Lower lobe of right lung (tissue), 2 donors: ENCODE measurements at regions not wholly inside any gene's neighbourhood (a gene's known extent, or its start where the extent isn't known, plus 50 kb on each side); places are given as distances from the start of the nearest gene placed in this dataset.

Experiments
- ATAC-seq, 2 donors: fragments of 200-7000 bp; cut with Tn5 transposase; one replicate each; pipeline ENCODE4 v1.9.1; 2020 to 2022; ENCODE audit warnings: mild to moderate bottlenecking in 2 of 2, moderate library complexity in 2 of 2
- DNase-seq: peaks from one replicate; pipeline ENCODE4 v3.0.0-alpha.2; 2020
- H3K27ac ChIP-seq: fragments of 200-600 bp; one replicate; pipeline ENCODE4 v1.8.0; 2022
- H3K27me3 ChIP-seq: fragments of 200-600 bp; one replicate; pipeline ENCODE4 v1.8.0; 2022; ENCODE audit warnings: low read depth
- H3K36me3 ChIP-seq: fragments of 200-600 bp; one replicate; pipeline ENCODE4 v1.8.0; 2022; ENCODE audit warnings: mild to moderate bottlenecking
- H3K4me1 ChIP-seq: fragments of 200-600 bp; one replicate; pipeline ENCODE4 v1.8.0; 2022
- H3K4me3 ChIP-seq: fragments of 200-600 bp; one replicate; pipeline ENCODE4 v1.8.0; 2022; ENCODE audit warnings: mild to moderate bottlenecking
- H3K9me3 ChIP-seq: fragments of 200-600 bp; one replicate; pipeline ENCODE4 v1.8.0; 2022
- CTCF ChIP-seq: fragments of 200-600 bp; IDR thresholded peaks from one replicate; pipeline ENCODE4 v1.8.0; 2022; ENCODE audit warnings: antibody characterized with exemption, mild to moderate bottlenecking
- intact Hi-C: fragments of 100-400 bp; cut with DNase I; formaldehyde crosslinking; loops from one replicate; pipeline ENCODE4 v1.11.0; 2022
- donor health status: DM: no; HTN: yes; CAD: no; lungs with severe emphysema.

DNA sequence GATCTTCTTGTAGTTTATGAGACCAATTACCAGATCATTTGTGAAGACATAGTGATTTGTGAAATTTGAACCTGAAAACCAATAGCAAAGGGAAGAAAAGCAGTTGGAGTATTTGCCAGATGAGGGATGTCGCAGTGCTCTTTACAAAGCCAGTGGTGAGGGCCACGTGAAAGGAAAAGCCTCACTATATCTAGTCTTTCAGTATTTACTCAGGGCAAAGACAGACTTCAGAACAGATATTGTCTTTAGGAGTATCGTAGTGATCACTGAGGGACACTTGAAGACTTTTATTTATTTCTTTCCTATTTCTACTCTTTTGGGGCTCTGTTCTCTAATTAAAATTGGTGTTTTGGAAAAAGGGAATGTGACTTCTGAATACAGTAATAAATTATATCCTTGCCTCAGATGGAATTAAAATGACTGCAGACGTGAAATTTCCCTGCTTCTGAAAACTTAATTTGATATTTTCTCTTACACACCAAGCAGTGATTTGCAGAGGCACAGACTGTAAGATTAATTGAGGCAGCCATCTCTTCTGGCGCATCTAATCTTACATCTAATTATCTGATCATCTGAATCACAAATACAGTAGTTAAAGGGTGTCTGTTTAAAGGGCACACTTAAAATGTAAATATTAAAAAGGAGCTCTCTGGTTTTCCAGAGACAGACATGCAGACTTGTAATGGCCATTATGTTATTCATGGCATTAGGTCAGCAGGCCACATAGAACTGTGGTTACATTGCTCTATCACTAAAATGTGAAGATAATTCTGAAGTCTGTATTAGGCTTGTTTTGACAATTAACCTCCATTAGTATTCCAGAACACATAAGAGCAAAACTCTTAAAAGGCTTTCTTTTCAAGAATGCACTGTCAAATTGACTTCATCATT is 193.0 kb upstream of the GOLIM4 start:
- Histone ChIP-seq H3K4me3 (no peak overlapping the region), H3K9me3 (no peaks in the 10 kb centered on the region), H3K36me3 (no peaks in the 10 kb centered on the region), H3K27ac (no peak overlapping the region), H3K27me3 (no peaks in the 10 kb centered on the region), H3K4me1 (no peaks in the 10 kb centered on the region)
- intact Hi-C loops = no loop called here
- DNase-seq (no peak), ATAC-seq (no peak)
- TF ChIP-seq CTCF = no peak

DNA sequence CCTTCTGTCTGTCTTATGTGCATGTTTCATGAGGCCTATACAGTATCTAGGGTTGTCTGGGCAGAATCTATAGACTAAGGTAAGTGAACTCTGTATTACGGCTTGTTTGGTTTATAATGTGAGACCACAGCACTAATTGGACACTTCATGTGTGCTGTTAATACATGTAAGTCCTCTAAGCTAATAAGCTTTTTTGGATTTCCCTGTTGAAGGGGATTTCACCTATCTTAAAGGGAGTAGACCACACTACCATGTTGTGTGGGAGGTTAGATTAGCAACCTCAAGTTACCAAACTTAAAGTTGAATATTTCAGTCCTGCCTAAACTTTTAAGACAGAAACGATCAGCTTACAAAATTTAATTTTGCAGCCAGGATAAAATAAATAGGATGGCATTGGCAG is 189.8 kb upstream of the GOLIM4 start:
- intact Hi-C loops = no loop called here

GRCh38 chr3:168284728-168285127 is 189.0 kb upstream of the GOLIM4 start:
- Histone ChIP-seq H3K9me3 (no peaks in the 10 kb centered on the region), H3K36me3 (no peaks in the 10 kb centered on the region), H3K27me3 (no peaks in the 10 kb centered on the region), H3K4me1 (no peaks in the 10 kb centered on the region), H3K4me3 (no peak overlapping the region), H3K27ac (no peak overlapping the region)
- DNase-seq (no peak), ATAC-seq (no peak)
- intact Hi-C loops = no loop called here
- TF ChIP-seq CTCF = no peak

More for the DNA sequence above, 189.8 kb upstream of the GOLIM4 start:
- Histone ChIP-seq H3K36me3 (no peaks in the 10 kb centered on the region), H3K9me3 (no peaks in the 10 kb centered on the region), H3K4me1 (no peaks in the 10 kb centered on the region), H3K27me3 (no peaks in the 10 kb centered on the region), H3K4me3 (no peak overlapping the region), H3K27ac (no peak overlapping the region)
- ATAC-seq (no peak), DNase-seq (no peak)
- no peak for TF ChIP-seq CTCF

GRCh38 chr3:168275662-168276061 is 179.9 kb upstream of the GOLIM4 start:
- Histone ChIP-seq H3K36me3 (no peaks in the 10 kb centered on the region), H3K27me3 (no peaks in the 10 kb centered on the region), H3K4me1 (no peaks in the 10 kb centered on the region), H3K27ac (no peak overlapping the region), H3K9me3 (no peaks in the 10 kb centered on the region), H3K4me3 (no peak overlapping the region)
- no peak for DNase-seq
- intact Hi-C loops = no loop called here
- ATAC-seq = no peak
- no peak for TF ChIP-seq CTCF

GRCh38 chr3:168273917-168274316 is 178.2 kb upstream of the GOLIM4 start:
- no peaks in the 10 kb centered on the region for H3K27me3 ChIP-seq
- H3K36me3 ChIP-seq = no peaks in the 10 kb centered on the region
- no peak for TF ChIP-seq CTCF
- H3K9me3 ChIP-seq = no peaks in the 10 kb centered on the region
- H3K27ac ChIP-seq = no peak overlapping the region
- no peak overlapping the region for H3K4me3 ChIP-seq
- intact Hi-C loops = no loop called here
- ATAC-seq = no peak
- H3K4me1 ChIP-seq = no peaks in the 10 kb centered on the region
- no peak for DNase-seq
